ENCODE measurements at regions not wholly inside any gene's neighbourhood (a gene's known extent, or its start where the extent isn't known, plus 50 kb on each side); places are given as distances from the start of the nearest gene placed in this dataset.
"Not testable (repeated sequence)": the region's sequence is repeated elsewhere in the genome, so short reads cannot be mapped to it uniquely, and the experiment has no call there.

GRCh38 chr15:62357431-62357830, 192.3 kb upstream of the C2CD4B start:
- intact Hi-C loops (cut with DNase I) = no loop called here
- no peak for DNase-seq
- ATAC-seq = no peak

GRCh38 chr15:62359416-62359815, 194.3 kb upstream of the C2CD4B start:
- intact Hi-C loops (cut with DNase I) = no loop called here
- DNase-seq (no peak), ATAC-seq (no peak)

- DNase-seq (no peak), ATAC-seq (no peak)
- intact Hi-C loops (cut with DNase I) = no loop called here
Observed at GRCh38 chr15:62360332-62361097, 195.4 kb upstream of the C2CD4B start.

- DNase-seq (no peak), ATAC-seq (no peak)
- intact Hi-C loops (cut with DNase I) = no loop called here
Observed at GRCh38 chr15:62362144-62362543, 197.1 kb upstream of the C2CD4B start.

GRCh38 chr15:62362608-62363007, 197.5 kb upstream of the C2CD4B start:
- ATAC-seq (peak in 1 of 2 donors; percentile 53), DNase-seq (no peak)
- intact Hi-C loops (cut with DNase I) = no loop called here

- ATAC-seq = no peak
- intact Hi-C loops (cut with DNase I) = no loop called here
- DNase-seq = no peak
Observed at GRCh38 chr15:62363913-62364312, 198.8 kb upstream of the C2CD4B start.

DNA sequence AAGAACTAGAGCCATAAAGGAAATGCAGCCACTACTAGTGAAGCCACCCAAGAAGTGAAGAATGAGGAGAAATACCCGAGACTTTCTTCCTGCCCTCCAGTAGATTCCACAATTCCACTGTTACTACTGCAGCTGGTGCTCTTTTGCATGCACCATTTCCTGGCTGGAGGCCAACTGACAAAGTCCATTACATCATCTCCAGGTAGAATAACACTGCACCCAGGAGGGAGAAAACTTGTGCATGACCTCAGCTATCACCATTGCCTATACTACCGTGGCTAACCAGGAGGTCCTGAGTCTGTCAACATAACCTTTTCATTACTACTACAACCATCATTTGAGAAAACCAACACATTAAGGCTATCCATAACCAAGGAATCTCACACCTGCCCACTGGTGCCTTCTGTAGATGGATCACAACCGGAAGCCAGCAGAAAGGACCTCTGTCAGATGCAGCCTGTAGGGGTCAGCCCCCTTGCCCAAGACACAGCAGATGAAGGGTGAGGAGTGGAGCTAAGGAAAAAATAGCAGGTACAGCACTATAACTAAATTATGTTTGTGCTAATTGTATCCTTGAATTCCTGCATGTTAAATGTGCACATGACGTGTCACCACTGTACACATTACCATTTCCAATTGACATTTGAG, 200.8 kb upstream of the C2CD4B start:
- intact Hi-C loops (cut with DNase I) = no loop called here
- DNase-seq (no peak), ATAC-seq (no peak)

GRCh38 chr15:62369454-62369853, 204.4 kb upstream of the C2CD4B start:
- intact Hi-C loops (cut with DNase I) = no loop called here
- no peak for ATAC-seq
- DNase-seq = no peak

- ATAC-seq = not testable (repeated sequence)
Observed at GRCh38 chr15:62371683-62372082, 206.6 kb upstream of the C2CD4B start.

DNA sequence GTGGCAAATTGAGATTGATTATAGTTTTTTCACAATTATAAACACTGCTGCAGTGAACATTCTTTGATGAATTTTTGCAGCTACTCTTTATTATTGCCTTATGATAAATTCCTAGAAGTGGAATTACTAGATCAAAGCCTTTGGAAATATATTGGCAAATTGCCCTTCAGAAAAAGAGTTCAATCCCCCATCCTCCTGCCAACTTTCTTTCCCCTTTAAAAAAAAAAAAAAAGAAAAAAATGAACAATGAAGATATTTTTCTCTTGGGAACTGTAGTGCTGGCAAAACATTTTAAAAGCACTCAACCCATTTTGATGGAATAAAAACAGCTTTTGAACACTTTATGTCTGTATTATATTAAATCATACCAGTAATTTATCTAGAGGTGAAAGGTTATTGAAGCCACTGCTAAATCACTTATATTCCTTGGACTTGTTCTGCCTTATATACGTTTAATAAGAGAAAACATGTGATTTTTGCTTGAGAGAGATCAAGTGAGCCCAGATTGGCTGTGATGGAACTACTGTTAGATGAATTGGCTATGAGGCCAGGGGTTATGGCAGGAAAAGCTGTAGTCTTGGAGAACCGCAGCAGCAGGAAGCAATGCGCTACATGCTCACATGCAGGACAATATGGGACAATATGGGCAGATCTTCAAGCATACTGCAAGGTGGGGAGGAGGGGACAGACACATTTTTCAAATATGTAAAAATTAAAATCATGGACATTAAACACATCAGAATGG, 212.8 kb upstream of the C2CD4B start:
- intact Hi-C loops (cut with DNase I) = no loop called here
- DNase-seq = no peak
- ATAC-seq = no peak

More at GRCh38 chr15:62371683-62372082, 206.6 kb upstream of the C2CD4B start:
- intact Hi-C loops (cut with DNase I); DNase-seq: not testable (repeated sequence)

- intact Hi-C loops (cut with DNase I) = no loop called here
- ATAC-seq (no peak), DNase-seq (no peak)
Observed at GRCh38 chr15:62378772-62379498, 213.8 kb upstream of the C2CD4B start.

DNA sequence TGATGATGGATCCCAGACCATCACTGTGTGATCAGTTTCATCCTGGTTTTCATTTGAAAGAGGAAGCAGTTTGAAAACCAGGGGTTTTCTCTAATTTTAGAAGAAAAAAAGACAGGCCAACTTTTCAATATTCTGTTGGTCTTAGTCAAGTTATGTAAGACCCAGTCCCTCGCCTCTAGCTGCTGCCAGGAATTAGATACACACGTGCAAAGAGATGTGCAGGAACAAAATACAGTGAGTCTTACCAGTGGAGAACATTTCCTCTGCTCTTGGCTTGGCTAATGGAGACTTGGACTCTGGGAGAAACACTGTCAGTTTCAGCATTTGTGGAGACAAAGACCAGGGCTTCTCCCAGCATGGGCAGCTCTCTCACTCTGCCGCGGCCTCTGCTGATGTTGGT, 214.9 kb upstream of the C2CD4B start:
- intact Hi-C loops (cut with DNase I) = no loop called here
- DNase-seq = no peak
- no peak for ATAC-seq

DNA sequence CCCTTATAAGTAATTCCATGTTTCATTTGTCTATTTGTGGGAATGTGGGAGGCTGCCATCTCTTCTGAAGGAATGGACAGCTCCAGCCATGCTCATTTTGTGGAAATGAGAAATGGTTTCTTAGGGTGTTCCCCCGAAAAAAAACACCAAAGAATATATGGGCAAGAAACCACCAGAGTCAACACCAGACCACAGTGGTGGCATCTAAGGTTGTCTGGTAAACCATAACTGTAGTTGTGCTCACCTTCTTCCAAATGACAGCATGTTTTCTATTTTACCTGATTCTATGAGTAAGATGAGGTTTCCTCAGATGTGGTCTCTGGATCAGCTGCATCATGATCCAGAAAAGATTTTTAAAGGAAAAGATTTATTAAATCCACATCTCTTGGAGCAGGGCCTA, 217.0 kb upstream of the C2CD4B start:
- intact Hi-C loops (cut with DNase I) = no loop called here
- ATAC-seq (no peak), DNase-seq (no peak)

GRCh38 chr15:62389885-62390790, 225.1 kb upstream of the C2CD4B start, which contains the start of gene TLN2:
Gene TLN2, plus strand, starts transcription at chr15:62390550.
- DNase-seq (peak; percentile 77), ATAC-seq (peak; percentile 92 to 93)
- intact Hi-C loops (cut with DNase I) = loop anchor here in 1 of 2 donors (5.0 to 10.0 kb wide), 5 partner anchors 67 to 352 kb away; no protein-coding TSS in a partner anchor

DNA sequence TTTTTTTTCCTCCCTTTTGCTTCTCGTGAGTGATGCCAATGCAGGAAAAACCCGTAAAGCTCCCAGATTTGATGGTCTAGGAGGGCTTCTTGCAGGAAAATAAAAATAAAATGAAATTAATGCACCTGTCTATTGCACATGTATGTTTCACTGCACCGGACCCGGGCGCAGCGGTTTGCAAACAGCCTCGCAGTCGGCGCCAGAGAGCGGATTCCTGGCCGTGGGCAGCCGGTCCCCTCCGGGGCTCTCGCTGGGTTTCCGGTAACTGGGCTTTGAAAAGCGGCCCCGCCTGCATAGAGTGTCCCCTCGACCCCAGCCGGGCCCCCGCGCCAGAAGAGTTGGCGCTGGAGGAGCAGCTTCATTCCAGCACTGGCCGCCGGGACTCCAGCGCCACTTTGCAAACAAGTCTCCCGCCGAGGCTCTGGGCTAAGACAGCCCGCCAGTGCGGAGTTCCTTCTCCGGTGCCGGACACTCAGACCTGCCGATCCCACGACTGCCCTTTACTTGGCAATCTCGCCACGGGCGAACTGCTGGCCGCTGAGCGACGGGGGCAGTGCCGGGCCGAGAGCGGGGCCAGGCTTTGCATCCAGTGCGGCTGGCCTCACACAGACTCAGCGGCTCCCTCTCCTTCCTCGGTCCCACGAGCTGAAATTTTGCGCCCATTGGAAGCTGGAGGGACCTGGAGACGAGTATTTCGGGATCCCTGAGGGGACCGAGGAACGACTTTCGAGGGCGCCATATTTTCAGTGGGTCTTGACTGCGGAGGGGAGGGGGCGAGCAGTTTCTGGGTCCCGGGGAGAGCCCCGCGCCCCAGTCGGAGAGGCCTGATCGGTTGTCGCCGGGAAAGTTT, 225.9 kb upstream of the C2CD4B start:
- DNase-seq (peak; percentile 57), ATAC-seq (peak; percentile 56 to 72)
- intact Hi-C loops (cut with DNase I) = loop anchor here in 1 of 2 donors (5.0 to 10.0 kb wide), 5 partner anchors 66 to 351 kb away; no protein-coding TSS in a partner anchor

GRCh38 chr15:62391641-62392262, 226.7 kb upstream of the C2CD4B start:
- intact Hi-C loops (cut with DNase I) = loop anchor here in 1 of 2 donors (5.0 to 10.0 kb wide), 5 partner anchors 66 to 351 kb away; no protein-coding TSS in a partner anchor
- peak; percentile 67 for DNase-seq
- ATAC-seq = peak; percentile 83 to 86

DNA sequence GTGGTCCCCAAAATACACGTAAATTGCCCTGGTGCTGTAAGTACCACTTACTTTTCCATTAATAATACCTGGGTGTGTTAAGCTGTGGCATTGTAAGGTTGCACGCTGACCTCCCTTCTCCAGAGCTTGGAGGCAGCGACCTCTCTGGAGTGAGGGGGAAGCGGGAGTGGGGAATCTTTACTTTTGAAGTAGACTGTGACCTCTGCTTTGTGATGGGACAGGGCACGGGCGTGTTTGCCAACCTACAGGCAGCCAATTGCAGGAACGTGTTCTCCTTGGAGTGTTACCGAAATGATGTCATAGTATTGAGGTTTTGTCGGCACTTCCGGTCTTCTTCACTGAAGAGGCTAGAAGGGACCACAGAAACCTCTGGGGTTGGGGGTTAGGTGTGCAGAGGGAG, 227.3 kb upstream of the C2CD4B start:
- intact Hi-C loops (cut with DNase I) = loop anchor here in 1 of 2 donors (5.0 to 10.0 kb wide), 5 partner anchors 65 to 350 kb away; no protein-coding TSS in a partner anchor
- peak in 1 of 2 donors; percentile 3 for ATAC-seq
- no peak for DNase-seq
